Endothelial cell (in vitro differentiated cells): ENCODE measurements at regions not wholly inside any gene's neighbourhood (a gene's known extent, or its start where the extent isn't known, plus 50 kb on each side); places are given as distances from the start of the nearest gene placed in this dataset.

ENCODE experiments used
- DNase-seq: peaks from one replicate; pipeline ENCODE4 v3.0.0; 2021; ENCODE audit warnings: low spot score
- H3K27ac Mint-ChIP-seq: one replicate; pipeline ENCODE4 v1.8.0; 2021; ENCODE audit warnings: mixed read lengths, inconsistent platforms; ENCODE audit not compliant: unreplicated experiment
- H3K27me3 Mint-ChIP-seq: one replicate; pipeline ENCODE4 v1.8.0; 2021; ENCODE audit warnings: mild to moderate bottlenecking, moderate library complexity, mixed read lengths, inconsistent platforms; ENCODE audit not compliant: unreplicated experiment
- H3K36me3 Mint-ChIP-seq: one replicate; pipeline ENCODE4 v1.8.0; 2021; ENCODE audit warnings: mild to moderate bottlenecking, low read depth, mixed read lengths, inconsistent platforms; ENCODE audit not compliant: unreplicated experiment
- H3K4me1 Mint-ChIP-seq: one replicate; pipeline ENCODE4 v1.8.0; 2021; ENCODE audit warnings: mild to moderate bottlenecking, mixed read lengths, inconsistent platforms; ENCODE audit not compliant: unreplicated experiment
- H3K4me3 Mint-ChIP-seq: one replicate; pipeline ENCODE4 v1.8.0; 2021; ENCODE audit warnings: mild to moderate bottlenecking, mixed read lengths, inconsistent platforms; ENCODE audit not compliant: unreplicated experiment
- H3K9me3 Mint-ChIP-seq: one replicate; pipeline ENCODE4 v1.8.0; 2021; ENCODE audit warnings: mixed read lengths, inconsistent platforms; ENCODE audit not compliant: unreplicated experiment
- TF ChIP-seq, protein P1 (sequence below): fragments of 200-600 bp; sonication (generic); IDR thresholded peaks from one replicate; pipeline ENCODE4 v1.5.0; 2021; ENCODE audit warnings: antibody characterized with exemption; ENCODE audit not compliant: unreplicated experiment

DNA sequence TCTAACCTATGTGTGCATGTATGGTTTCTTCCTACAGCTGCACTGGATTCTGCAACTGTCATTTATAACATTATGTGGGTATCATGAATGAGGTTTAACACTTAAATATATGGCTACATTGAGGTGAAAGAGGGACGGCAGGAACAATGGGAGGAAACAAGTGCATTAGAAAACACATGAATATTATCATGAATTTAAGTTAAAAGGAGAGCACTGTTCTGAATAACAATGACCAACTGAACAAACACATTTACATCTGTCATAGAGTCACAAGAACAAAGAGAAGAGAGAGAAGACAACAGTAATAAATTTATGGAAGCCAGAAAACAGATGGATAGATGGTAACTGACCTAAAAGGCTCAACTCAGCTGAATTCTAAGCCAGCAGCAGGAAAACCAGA is 527.1 kb upstream of the DIPK2B start:
- TF ChIP-seq, protein P1, sequence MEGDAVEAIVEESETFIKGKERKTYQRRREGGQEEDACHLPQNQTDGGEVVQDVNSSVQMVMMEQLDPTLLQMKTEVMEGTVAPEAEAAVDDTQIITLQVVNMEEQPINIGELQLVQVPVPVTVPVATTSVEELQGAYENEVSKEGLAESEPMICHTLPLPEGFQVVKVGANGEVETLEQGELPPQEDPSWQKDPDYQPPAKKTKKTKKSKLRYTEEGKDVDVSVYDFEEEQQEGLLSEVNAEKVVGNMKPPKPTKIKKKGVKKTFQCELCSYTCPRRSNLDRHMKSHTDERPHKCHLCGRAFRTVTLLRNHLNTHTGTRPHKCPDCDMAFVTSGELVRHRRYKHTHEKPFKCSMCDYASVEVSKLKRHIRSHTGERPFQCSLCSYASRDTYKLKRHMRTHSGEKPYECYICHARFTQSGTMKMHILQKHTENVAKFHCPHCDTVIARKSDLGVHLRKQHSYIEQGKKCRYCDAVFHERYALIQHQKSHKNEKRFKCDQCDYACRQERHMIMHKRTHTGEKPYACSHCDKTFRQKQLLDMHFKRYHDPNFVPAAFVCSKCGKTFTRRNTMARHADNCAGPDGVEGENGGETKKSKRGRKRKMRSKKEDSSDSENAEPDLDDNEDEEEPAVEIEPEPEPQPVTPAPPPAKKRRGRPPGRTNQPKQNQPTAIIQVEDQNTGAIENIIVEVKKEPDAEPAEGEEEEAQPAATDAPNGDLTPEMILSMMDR: no peak
- no peaks in the 10 kb centered on the region for H3K27me3 Mint-ChIP-seq
- H3K4me1 Mint-ChIP-seq: peaks cover 6% of the 10 kb centered on the region
- H3K27ac Mint-ChIP-seq: no peak overlapping the region
- no peak for DNase-seq
- H3K36me3 Mint-ChIP-seq: no peaks in the 10 kb centered on the region
- no peak overlapping the region for H3K4me3 Mint-ChIP-seq
- H3K9me3 Mint-ChIP-seq: no peaks in the 10 kb centered on the region

DNA sequence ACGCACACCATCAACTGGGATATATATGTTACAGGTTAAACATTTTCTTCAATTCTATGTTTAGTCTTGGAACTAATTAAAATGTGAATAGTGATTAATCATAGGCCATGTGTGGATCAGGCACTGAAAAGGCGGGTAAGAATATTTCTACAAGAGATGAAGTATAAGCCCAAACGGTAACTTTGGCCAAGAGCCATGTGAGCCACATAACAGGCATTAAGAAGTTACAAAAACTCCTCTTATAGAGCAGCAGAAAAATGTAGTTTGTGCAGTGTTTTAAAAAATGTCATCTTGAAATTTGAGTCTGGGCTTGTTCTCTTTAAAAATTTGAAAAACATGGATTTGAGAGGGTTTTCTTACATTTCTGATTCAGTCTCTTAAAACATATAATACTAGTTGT is 521.8 kb upstream of the DIPK2B start:
- no peak overlapping the region for H3K4me3 Mint-ChIP-seq
- H3K36me3 Mint-ChIP-seq: no peaks in the 10 kb centered on the region
- peaks cover 4% of the 10 kb centered on the region for H3K4me1 Mint-ChIP-seq
- DNase-seq: no peak
- no peaks in the 10 kb centered on the region for H3K27me3 Mint-ChIP-seq
- no peaks in the 10 kb centered on the region for H3K9me3 Mint-ChIP-seq
- TF ChIP-seq, protein P1: no peak
- no peak overlapping the region for H3K27ac Mint-ChIP-seq

GRCh38 chrX:45719751-45720501 is 519.2 kb upstream of the DIPK2B start:
- Mint-ChIP-seq H3K4me1 (peaks cover 16% of the 10 kb centered on the region), H3K27ac (no peak overlapping the region)

DNA sequence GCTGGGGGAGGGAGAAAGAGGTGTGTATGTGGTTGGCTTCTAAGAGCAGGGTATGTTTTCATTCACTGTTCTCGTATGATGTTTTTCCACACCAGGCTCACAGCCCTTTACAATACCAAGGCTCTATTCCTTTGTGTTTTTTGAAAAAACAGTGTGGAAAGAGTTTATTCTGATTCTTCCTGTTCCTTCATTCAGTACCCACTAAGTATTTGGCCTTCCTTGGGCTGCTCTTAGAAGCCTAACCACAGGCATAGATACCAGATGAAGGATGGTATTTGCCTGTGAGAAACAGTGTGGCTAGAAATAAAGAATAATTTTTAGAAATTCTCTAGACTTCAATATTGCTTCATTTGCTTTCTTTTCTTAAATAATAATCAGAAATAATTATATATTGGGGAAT is 518.0 kb upstream of the DIPK2B start:
- no peaks in the 10 kb centered on the region for H3K36me3 Mint-ChIP-seq
- DNase-seq: no peak
- H3K27me3 Mint-ChIP-seq: no peaks in the 10 kb centered on the region
- H3K9me3 Mint-ChIP-seq: no peaks in the 10 kb centered on the region
- H3K27ac Mint-ChIP-seq: no peak overlapping the region
- H3K4me3 Mint-ChIP-seq: no peak overlapping the region
- peaks cover 16% of the 10 kb centered on the region for H3K4me1 Mint-ChIP-seq
- TF ChIP-seq, protein P1: no peak

More at GRCh38 chrX:45719751-45720501, 519.2 kb upstream of the DIPK2B start:
- Mint-ChIP-seq H3K27me3 (no peaks in the 10 kb centered on the region), H3K4me3 (no peak overlapping the region), H3K9me3 (no peaks in the 10 kb centered on the region), H3K36me3 (no peaks in the 10 kb centered on the region)
- TF ChIP-seq, protein P1: no peak
- DNase-seq: no peak

DNA sequence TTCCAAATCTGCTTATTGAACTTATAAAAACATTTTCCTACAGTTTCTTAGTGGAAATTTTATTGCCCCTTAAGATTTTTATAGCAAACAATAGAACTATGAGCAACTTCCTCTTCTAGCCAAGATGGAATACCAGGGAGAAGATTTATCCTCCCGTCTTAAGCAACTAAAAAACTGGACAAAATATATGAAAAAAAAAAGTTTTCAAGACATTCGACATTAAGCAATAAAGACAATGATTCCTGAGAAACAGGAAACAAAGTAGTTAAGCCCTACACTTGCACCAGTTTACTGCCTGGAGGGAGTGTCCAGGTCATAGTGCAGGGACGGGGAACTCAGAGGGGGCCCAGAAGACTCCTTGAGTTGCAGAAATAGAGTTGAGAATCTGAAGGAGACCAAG is 516.1 kb upstream of the DIPK2B start:
- TF ChIP-seq, protein P1: no peak
- Mint-ChIP-seq H3K9me3 (no peaks in the 10 kb centered on the region), H3K4me1 (peaks cover 16% of the 10 kb centered on the region), H3K27ac (no peak overlapping the region), H3K36me3 (no peaks in the 10 kb centered on the region), H3K4me3 (no peak overlapping the region), H3K27me3 (no peaks in the 10 kb centered on the region)
- DNase-seq: no peak
